ENCODE measurements at regions not wholly inside any gene's neighbourhood (a gene's known extent, or its start where the extent isn't known, plus 50 kb on each side); places are given as distances from the start of the nearest gene placed in this dataset.

DNA sequence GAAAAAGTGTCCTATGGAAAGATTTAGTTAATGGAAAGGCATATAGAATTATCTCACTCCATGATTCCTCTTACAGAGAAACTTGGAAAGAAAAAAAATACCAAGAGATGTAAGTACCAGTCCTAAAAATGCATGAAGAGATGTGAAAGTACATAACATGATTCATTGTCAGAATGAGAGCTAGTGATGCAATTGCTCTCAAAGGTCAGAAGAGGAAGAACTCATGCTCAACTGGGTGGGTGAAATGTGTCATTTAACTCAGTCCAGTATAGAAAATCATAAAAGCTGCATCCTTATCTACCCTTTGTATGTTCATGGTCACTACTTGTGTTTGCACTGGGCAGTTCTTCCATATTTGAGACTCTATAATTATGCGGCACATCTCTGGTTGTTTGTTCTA lies 300.0 kb upstream of the PIK3C3 start:
- no peak for TF ChIP-seq CTCF (IDR thresholded peaks at IDR 0.05; ENCODE audit: insufficient read depth, low read length, poor library complexity, severe bottlenecking)
- TF ChIP-seq EZH2phosphoT487 (conservative IDR thresholded peaks at IDR 0.05; ENCODE audit: low read length) = no peak

Data from SU-DHL-6 (cell line).